ENCODE measurements at regions not wholly inside any gene's neighbourhood (a gene's known extent, or its start where the extent isn't known, plus 50 kb on each side); places are given as distances from the start of the nearest gene placed in this dataset.

GRCh38 chr4:26106776-26107175, 192.8 kb downstream of the SMIM20 start:
- DNase-seq: no peak

GRCh38 chr4:26108054-26108453, 194.0 kb downstream of the SMIM20 start:
- DNase-seq: no peak

- DNase-seq: no peak
Observed at GRCh38 chr4:26110493-26110892, 196.5 kb downstream of the SMIM20 start.

GRCh38 chr4:26113339-26113940, 199.4 kb downstream of the SMIM20 start:
- DNase-seq: no peak

GRCh38 chr4:26116057-26116456, 202.0 kb downstream of the SMIM20 start:
- DNase-seq: no peak

- DNase-seq: no peak
Observed at GRCh38 chr4:26120098-26120825, 200.6 kb upstream of the RBPJ start.

- DNase-seq: no peak
Observed at GRCh38 chr4:26122690-26123089, 198.1 kb upstream of the RBPJ start.

GRCh38 chr4:26124753-26125321, 196.0 kb upstream of the RBPJ start:
- no peak for DNase-seq

- DNase-seq: no peak
Observed at GRCh38 chr4:26126143-26126718, 194.6 kb upstream of the RBPJ start.

GRCh38 chr4:26126994-26127393, 193.8 kb upstream of the RBPJ start:
- DNase-seq: no peak

- peak; percentile 19 for DNase-seq
Observed at GRCh38 chr4:26127851-26128337, 192.9 kb upstream of the RBPJ start.

- DNase-seq: no peak
Observed at GRCh38 chr4:26130173-26130572, 190.6 kb upstream of the RBPJ start.

GRCh38 chr4:26130841-26131432, 189.9 kb upstream of the RBPJ start:
- DNase-seq: no peak

- no peak for DNase-seq
Observed at GRCh38 chr4:26131711-26132110, 189.1 kb upstream of the RBPJ start.

- no peak for DNase-seq
Observed at GRCh38 chr4:26132858-26133257, 188.0 kb upstream of the RBPJ start.

GRCh38 chr4:26133840-26134239, 187.0 kb upstream of the RBPJ start:
- DNase-seq: no peak

- peak; percentile 43 for DNase-seq
Observed at GRCh38 chr4:26135331-26135730, 185.5 kb upstream of the RBPJ start.

- DNase-seq: no peak
Observed at GRCh38 chr4:26136615-26137014, 184.2 kb upstream of the RBPJ start.

- no peak for DNase-seq
Observed at GRCh38 chr4:26137288-26137687, 183.5 kb upstream of the RBPJ start.

- DNase-seq: no peak
Observed at GRCh38 chr4:26139310-26139924, 181.4 kb upstream of the RBPJ start.

- DNase-seq: peak; percentile 66
Observed at GRCh38 chr4:26140150-26140898, 180.5 kb upstream of the RBPJ start.

- peak; percentile 30 for DNase-seq
Observed at GRCh38 chr4:26141051-26141721, 179.6 kb upstream of the RBPJ start.
